Left colon (tissue), 2 donors: ENCODE measurements at regions not wholly inside any gene's neighbourhood (a gene's known extent, or its start where the extent isn't known, plus 50 kb on each side); places are given as distances from the start of the nearest gene placed in this dataset.

Source experiments
- ATAC-seq: fragments of 200-7000 bp; cut with Tn5 transposase; one replicate; pipeline ENCODE4 v1.9.1; 2020; ENCODE audit warnings: mild to moderate bottlenecking, moderate library complexity
- DNase-seq, 2 donors: peaks; one replicate each; pipeline ENCODE4 v3.0.0-alpha.2; 2020
- intact Hi-C, 2 donors: fragments of 100-400 bp; cut with DNase I in 1 of 2; cut with micrococcal nuclease in 1 of 2; formaldehyde crosslinking; loops; one replicate each; pipeline versions ENCODE4 v1.11.2 to v1.14.0; 2022; cut with DNase I, micrococcal nuclease
- donor health status: DM: no; HTN: no; CAD: no.
- donor health status: DM: yes; HTN: yes; CAD: no.

- ATAC-seq (no peak), DNase-seq (no peak)
- intact Hi-C loops = no loop called here
These were observed 225.0 kb downstream of the ESM1 start for GRCh38 chr5:54760182-54760935.

GRCh38 chr5:54758038-54758437, 227.4 kb downstream of the ESM1 start:
- ATAC-seq (no peak), DNase-seq (no peak)
- intact Hi-C loops = no loop called here

- intact Hi-C loops = no loop called here
- no peak for DNase-seq
- no peak for ATAC-seq
These were observed 227.9 kb downstream of the ESM1 start for GRCh38 chr5:54757541-54757940.

- intact Hi-C loops = no loop called here
These were observed 228.5 kb downstream of the ESM1 start for GRCh38 chr5:54756796-54757402.

GRCh38 chr5:54756301-54756700, 229.1 kb downstream of the ESM1 start:
- ATAC-seq (no peak), DNase-seq (no peak)
- intact Hi-C loops = no loop called here

More at GRCh38 chr5:54756796-54757402, 228.5 kb downstream of the ESM1 start:
- ATAC-seq = no peak
- no peak for DNase-seq

- intact Hi-C loops = no loop called here
- DNase-seq (no peak), ATAC-seq (no peak)
These were observed 230.5 kb downstream of the ESM1 start for GRCh38 chr5:54754878-54755277.

- ATAC-seq (no peak), DNase-seq (no peak)
- intact Hi-C loops = no loop called here
These were observed 231.0 kb downstream of the ESM1 start for GRCh38 chr5:54754420-54754819.

GRCh38 chr5:54753753-54754152, 231.6 kb downstream of the ESM1 start:
- no peak for ATAC-seq
- intact Hi-C loops = no loop called here
- no peak for DNase-seq

GRCh38 chr5:54753034-54753433, 232.4 kb downstream of the ESM1 start:
- ATAC-seq = no peak
- intact Hi-C loops = no loop called here
- no peak for DNase-seq

GRCh38 chr5:54748527-54748926, 231.0 kb downstream of the SNX18 start:
- DNase-seq = no peak
- intact Hi-C loops = no loop called here
- ATAC-seq = no peak

- DNase-seq (no peak), ATAC-seq (no peak)
- intact Hi-C loops = no loop called here
These were observed 229.3 kb downstream of the SNX18 start for GRCh38 chr5:54746777-54747398.

- intact Hi-C loops = no loop called here
- no peak for ATAC-seq
- no peak for DNase-seq
These were observed 228.8 kb downstream of the SNX18 start for GRCh38 chr5:54746346-54746745.

- ATAC-seq = no peak
- no peak for DNase-seq
- intact Hi-C loops = no loop called here
These were observed 228.0 kb downstream of the SNX18 start for GRCh38 chr5:54745599-54745998.

- intact Hi-C loops = no loop called here
- ATAC-seq (peak; percentile 27), DNase-seq (peak; percentile 35 to 38)
These were observed 226.6 kb downstream of the SNX18 start for GRCh38 chr5:54743997-54744788.

- intact Hi-C loops = no loop called here
- no peak for ATAC-seq
- no peak for DNase-seq
These were observed 226.0 kb downstream of the SNX18 start for GRCh38 chr5:54743581-54743980.

GRCh38 chr5:54742417-54742891, 224.9 kb downstream of the SNX18 start:
- DNase-seq = peak; percentile 33 to 50
- ATAC-seq = peak; percentile 92
- intact Hi-C loops = no loop called here

GRCh38 chr5:54741711-54742110, 224.2 kb downstream of the SNX18 start:
- DNase-seq = no peak
- intact Hi-C loops = no loop called here
- no peak for ATAC-seq

GRCh38 chr5:54740141-54740540, 222.6 kb downstream of the SNX18 start:
- no peak for DNase-seq
- intact Hi-C loops = no loop called here
- no peak for ATAC-seq

- no peak for ATAC-seq
- no peak for DNase-seq
- intact Hi-C loops = no loop called here
These were observed 221.8 kb downstream of the SNX18 start for GRCh38 chr5:54739371-54739770.
